ENCODE measurements at regions not wholly inside any gene's neighbourhood (a gene's known extent, or its start where the extent isn't known, plus 50 kb on each side); places are given as distances from the start of the nearest gene placed in this dataset.

DNA sequence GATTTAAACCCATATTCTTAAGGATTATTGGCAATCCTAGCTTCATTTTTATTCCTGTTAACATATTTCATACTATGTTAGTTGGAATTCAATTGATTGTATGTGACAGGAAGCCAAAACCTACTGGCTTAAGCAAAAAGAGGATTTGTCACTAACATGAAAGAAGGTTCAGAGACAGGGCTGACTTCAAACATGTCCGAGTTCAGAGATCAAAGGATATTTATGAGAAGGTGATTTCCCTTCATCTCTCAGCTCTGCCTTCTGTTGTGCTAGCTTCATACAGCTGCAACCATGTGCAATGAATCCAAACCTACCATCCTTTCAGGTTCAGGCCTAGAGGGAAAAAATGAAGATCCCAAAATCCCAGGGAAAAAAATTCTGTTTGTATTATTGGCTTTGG is 349.7 kb downstream of the ATP23 start:
- DNase-seq (ENCODE audit: low read depth) = no peak
- no peak overlapping the region for H3K4me3 ChIP-seq (replicated peaks; ENCODE audit: low read depth, low read length)
- TF ChIP-seq, protein P1, sequence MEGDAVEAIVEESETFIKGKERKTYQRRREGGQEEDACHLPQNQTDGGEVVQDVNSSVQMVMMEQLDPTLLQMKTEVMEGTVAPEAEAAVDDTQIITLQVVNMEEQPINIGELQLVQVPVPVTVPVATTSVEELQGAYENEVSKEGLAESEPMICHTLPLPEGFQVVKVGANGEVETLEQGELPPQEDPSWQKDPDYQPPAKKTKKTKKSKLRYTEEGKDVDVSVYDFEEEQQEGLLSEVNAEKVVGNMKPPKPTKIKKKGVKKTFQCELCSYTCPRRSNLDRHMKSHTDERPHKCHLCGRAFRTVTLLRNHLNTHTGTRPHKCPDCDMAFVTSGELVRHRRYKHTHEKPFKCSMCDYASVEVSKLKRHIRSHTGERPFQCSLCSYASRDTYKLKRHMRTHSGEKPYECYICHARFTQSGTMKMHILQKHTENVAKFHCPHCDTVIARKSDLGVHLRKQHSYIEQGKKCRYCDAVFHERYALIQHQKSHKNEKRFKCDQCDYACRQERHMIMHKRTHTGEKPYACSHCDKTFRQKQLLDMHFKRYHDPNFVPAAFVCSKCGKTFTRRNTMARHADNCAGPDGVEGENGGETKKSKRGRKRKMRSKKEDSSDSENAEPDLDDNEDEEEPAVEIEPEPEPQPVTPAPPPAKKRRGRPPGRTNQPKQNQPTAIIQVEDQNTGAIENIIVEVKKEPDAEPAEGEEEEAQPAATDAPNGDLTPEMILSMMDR (IDR thresholded peaks at IDR 0.05; ENCODE audit: low read length, missing control alignments) = no peak

DNA sequence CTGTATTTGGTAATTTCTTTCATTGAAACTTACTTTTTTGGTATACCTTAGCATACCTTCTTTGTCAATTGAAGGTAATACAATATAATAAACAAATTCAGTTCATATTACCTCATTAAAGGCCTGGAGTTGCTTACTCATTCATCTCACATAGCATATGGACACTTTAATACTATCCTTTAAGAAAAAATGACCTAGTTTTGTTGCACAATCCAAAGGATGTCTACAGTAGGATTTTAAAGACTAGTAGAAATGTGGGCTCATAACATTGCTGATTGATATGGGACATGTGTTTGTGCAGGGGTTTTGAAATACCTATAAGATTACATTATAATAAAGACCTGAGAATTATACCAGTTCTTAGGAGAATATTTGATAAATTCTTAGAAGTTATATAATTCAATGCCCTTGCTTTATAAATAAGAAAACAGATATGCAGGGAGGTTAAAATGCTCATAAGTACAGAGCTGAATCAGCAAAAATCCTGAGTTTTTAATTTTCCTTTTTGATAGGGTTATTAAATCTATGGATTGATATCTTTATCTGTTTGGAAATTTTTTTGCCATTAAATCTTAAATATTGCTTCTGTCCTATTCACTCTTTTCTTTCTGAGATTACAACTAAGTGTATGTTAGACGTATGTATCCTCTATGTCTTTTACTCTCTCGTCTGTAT is 352.1 kb downstream of the ATP23 start:
- DNase-seq (ENCODE audit: low read depth) = no peak
- TF ChIP-seq, protein P1 (IDR thresholded peaks at IDR 0.05; ENCODE audit: low read length, missing control alignments) = no peak
- no peak overlapping the region for H3K4me3 ChIP-seq (replicated peaks; ENCODE audit: low read depth, low read length)

- TF ChIP-seq, protein P1 (IDR thresholded peaks at IDR 0.05; ENCODE audit: low read length, missing control alignments) = no peak
- no peak for DNase-seq (ENCODE audit: low read depth)
- H3K4me3 ChIP-seq (replicated peaks; ENCODE audit: low read depth, low read length) = no peak overlapping the region
Measured at GRCh38 chr12:58295268-58295667, 353.9 kb downstream of the ATP23 start.

DNA sequence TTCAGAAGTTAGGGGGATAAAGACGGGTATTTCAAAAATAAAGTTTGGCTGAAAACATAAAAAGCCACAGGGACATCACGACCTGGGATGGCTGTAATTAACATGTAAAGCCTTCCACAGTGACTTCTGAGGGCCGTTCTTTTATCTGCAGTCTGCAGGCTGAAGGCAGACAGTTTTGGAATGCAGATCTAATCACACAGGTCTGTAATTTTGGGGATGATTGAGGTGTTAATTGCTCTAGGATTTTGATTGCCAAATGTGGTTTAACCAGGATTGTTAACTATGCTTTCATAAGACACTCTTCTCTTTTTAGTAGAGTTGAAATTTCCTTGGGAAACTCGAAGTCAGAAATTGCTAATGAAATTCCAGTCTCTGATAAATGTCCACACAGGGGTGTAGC is 355.5 kb downstream of the ATP23 start:
- TF ChIP-seq, protein P1 (IDR thresholded peaks at IDR 0.05; ENCODE audit: low read length, missing control alignments) = no peak
- no peak overlapping the region for H3K4me3 ChIP-seq (replicated peaks; ENCODE audit: low read depth, low read length)
- DNase-seq (ENCODE audit: low read depth) = no peak

GRCh38 chr12:58298803-58299202 is 357.4 kb downstream of the ATP23 start:
- H3K4me3 ChIP-seq (replicated peaks; ENCODE audit: low read depth, low read length) = no peak overlapping the region
- TF ChIP-seq, protein P1 (IDR thresholded peaks at IDR 0.05; ENCODE audit: low read length, missing control alignments) = no peak
- no peak for DNase-seq (ENCODE audit: low read depth)

- DNase-seq (ENCODE audit: low read depth) = no peak
- TF ChIP-seq, protein P1 (IDR thresholded peaks at IDR 0.05; ENCODE audit: low read length, missing control alignments) = no peak
- no peak overlapping the region for H3K4me3 ChIP-seq (replicated peaks; ENCODE audit: low read depth, low read length)
Measured at GRCh38 chr12:58299371-58299770, 358.0 kb downstream of the ATP23 start.

All from fibroblast of pulmonary artery (primary cell).